Activated B cell treated with CpG ODN at 0.5 μM for 24 hours (primary cell): ENCODE measurements at regions not wholly inside any gene's neighbourhood (a gene's known extent, or its start where the extent isn't known, plus 50 kb on each side); places are given as distances from the start of the nearest gene placed in this dataset.

Source experiments
- ATAC-seq: fragments of 200-7000 bp; cut with Tn5 transposase; one replicate; pipeline ENCODE4 v1.10.0; 2021; ENCODE audit warnings: low read depth, mild to moderate bottlenecking, moderate library complexity
- CTCF ChIA-PET: fragments of 350-600 bp; sonication (Branson Sonifier 250); formaldehyde crosslinking; loops from one replicate; lab custom pipeline; 2021; ENCODE audit warnings: antibody characterized with exemption; lab: Charles Lee
- POLR2A ChIA-PET: fragments of 350-600 bp; sonication (Branson Sonifier 250); formaldehyde crosslinking; loops from one replicate; lab custom pipeline; 2021; ENCODE audit warnings: antibody characterized with exemption; lab: Charles Lee
- DNase-seq: peaks from one replicate; pipeline ENCODE4 v3.0.0; 2022
- H3K27ac Mint-ChIP-seq: one replicate; pipeline ENCODE4 v1.8.0; 2020; ENCODE audit warnings: mixed read lengths
- H3K27me3 Mint-ChIP-seq: one replicate; pipeline ENCODE4 v1.8.0; 2021; ENCODE audit warnings: mixed read lengths
- H3K36me3 Mint-ChIP-seq: one replicate; pipeline ENCODE4 v1.8.0; 2021; ENCODE audit warnings: low read depth, mixed read lengths
- H3K4me1 Mint-ChIP-seq: one replicate; pipeline ENCODE4 v1.8.0; 2021; ENCODE audit warnings: mixed read lengths
- H3K4me3 Mint-ChIP-seq: one replicate; pipeline ENCODE4 v1.8.0; 2020; ENCODE audit warnings: mild to moderate bottlenecking, mixed read lengths
- H3K9me3 Mint-ChIP-seq: one replicate; pipeline ENCODE4 v1.8.0; 2020; ENCODE audit warnings: mixed read lengths
- intact Hi-C: fragments of 100-400 bp; cut with micrococcal nuclease; formaldehyde crosslinking; loops from one replicate; pipeline ENCODE4 v1.15.1; 2024
- TF ChIP-seq, protein P1 (sequence below): fragments of 200-600 bp; IDR thresholded peaks from one replicate; pipeline ENCODE4 v1.8.0; 2022; ENCODE audit warnings: antibody characterized with exemption, mild to moderate bottlenecking

DNA sequence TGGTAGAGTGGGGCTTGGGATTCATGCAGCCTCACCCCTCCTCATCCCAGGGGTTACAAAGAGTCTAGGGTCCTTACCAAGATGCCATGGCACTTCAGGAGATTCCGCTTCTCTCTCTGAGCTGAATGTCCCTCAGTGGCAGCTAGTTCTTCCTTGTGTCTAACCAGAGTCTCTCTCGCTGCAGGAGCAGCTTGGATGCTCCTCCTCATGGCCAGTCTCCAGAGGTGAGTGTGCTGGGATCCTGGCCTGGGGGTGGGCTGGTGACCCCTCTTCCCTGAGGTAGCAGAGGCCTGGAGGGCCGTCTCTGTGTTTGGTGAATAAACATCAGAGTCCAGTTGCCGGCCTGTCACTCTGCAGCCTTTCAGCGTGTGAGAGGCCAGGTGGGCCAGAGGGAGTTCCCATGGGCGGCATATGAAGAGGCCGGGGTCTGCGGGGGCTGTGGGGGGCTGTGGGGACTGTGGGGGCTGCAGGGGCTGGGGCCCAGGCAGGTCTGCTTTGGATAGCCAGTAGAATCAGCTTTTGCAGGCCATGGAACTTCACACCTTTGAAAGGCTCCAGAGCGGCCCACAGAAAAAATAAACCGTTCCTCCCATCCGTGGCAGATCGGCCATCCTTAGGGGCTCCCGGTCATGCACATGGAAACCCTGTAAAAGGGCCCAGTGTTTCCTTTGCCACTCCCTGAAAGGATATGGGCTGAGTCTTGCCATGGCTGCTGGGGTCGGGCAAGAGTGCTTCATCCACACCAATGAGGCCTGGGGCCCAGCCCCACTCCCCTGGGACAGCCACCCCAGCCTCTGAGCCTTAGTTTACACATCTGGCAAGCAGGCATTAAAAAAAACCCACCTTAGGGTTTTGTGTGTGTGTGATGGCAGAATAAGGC lies 256.4 kb downstream of the FOXD2 start:
- Mint-ChIP-seq H3K4me3 (no peak overlapping the region), H3K27me3 (peaks cover 16% of the 10 kb centered on the region), H3K36me3 (no peaks in the 10 kb centered on the region), H3K27ac (no peak overlapping the region), H3K9me3 (no peaks in the 10 kb centered on the region), H3K4me1 (no peaks in the 10 kb centered on the region)
- DNase-seq (no peak), ATAC-seq (no peak)
- ChIA-PET POLR2A (no interaction called here), CTCF (no interaction called here)
- TF ChIP-seq, protein P1, sequence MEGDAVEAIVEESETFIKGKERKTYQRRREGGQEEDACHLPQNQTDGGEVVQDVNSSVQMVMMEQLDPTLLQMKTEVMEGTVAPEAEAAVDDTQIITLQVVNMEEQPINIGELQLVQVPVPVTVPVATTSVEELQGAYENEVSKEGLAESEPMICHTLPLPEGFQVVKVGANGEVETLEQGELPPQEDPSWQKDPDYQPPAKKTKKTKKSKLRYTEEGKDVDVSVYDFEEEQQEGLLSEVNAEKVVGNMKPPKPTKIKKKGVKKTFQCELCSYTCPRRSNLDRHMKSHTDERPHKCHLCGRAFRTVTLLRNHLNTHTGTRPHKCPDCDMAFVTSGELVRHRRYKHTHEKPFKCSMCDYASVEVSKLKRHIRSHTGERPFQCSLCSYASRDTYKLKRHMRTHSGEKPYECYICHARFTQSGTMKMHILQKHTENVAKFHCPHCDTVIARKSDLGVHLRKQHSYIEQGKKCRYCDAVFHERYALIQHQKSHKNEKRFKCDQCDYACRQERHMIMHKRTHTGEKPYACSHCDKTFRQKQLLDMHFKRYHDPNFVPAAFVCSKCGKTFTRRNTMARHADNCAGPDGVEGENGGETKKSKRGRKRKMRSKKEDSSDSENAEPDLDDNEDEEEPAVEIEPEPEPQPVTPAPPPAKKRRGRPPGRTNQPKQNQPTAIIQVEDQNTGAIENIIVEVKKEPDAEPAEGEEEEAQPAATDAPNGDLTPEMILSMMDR, result no peak
- intact Hi-C loops, result no loop called here

DNA sequence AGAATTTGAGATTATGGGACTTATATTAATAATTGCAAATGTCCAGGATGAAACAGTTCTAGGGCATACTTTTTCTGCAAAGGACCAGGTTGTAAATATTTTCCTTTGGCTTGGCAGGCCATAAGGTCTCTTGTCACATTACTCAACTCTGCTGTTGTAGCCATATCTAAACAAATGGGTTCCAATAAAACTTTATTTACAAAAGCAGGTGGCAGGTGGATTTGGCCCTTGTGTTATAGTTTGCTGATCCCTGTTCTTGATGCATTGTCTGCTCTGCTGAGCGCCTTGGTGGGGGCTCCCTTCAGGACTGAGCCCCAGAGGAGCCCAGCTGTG lies 258.5 kb downstream of the FOXD2 start:
- H3K27ac Mint-ChIP-seq, result no peak overlapping the region
- ChIA-PET CTCF (no interaction called here), POLR2A (no interaction called here)
- H3K4me1 Mint-ChIP-seq, result no peaks in the 10 kb centered on the region
- H3K4me3 Mint-ChIP-seq, result no peak overlapping the region
- H3K9me3 Mint-ChIP-seq, result no peaks in the 10 kb centered on the region
- TF ChIP-seq, protein P1, result no peak
- H3K36me3 Mint-ChIP-seq, result no peaks in the 10 kb centered on the region
- ATAC-seq, result no peak
- H3K27me3 Mint-ChIP-seq, result peaks cover 8% of the 10 kb centered on the region
- no peak for DNase-seq
- intact Hi-C loops, result no loop called here

DNA sequence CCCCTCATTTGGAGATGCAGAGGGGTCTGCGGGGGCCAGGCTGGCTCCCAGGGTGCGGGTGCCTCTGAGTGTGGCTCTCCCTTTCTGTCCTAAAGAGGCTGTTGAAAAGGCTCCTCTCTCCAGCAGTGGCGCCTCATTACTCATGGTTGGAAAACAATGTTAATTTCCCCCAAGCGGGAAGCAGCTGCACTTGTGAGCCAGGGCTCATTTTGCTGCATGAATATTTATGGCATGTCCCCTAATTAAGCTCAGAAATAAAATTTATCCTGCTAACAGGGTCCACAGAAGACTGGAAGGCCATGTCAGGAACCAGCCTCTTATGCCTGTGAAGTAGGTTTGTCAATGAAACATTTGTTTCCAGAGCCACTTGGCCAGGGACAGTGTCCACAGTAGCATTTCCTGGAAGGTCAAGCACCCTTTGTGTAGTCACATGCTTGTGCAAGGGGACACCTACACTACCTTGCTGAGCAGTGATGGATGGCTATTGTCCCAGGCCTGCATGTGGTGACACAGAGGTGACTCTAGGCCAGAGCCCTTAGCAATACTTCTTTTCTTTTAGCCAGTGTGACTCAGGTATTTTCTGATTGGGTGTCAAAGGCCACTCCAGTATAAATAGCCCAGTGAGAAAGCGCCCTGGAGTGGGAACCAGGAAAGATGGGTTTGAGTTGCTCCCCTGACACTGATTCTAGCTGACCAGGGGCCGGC lies 259.0 kb downstream of the FOXD2 start:
- CTCF ChIA-PET, result no interaction called here
- H3K4me1 Mint-ChIP-seq, result no peaks in the 10 kb centered on the region
- TF ChIP-seq, protein P1, result no peak
- intact Hi-C loops, result no loop called here
- peaks cover 4% of the 10 kb centered on the region for H3K27me3 Mint-ChIP-seq
- POLR2A ChIA-PET, result no interaction called here
- no peak for DNase-seq
- no peak for ATAC-seq
- no peaks in the 10 kb centered on the region for H3K36me3 Mint-ChIP-seq
- H3K9me3 Mint-ChIP-seq, result no peaks in the 10 kb centered on the region
- H3K27ac Mint-ChIP-seq, result no peak overlapping the region
- no peak overlapping the region for H3K4me3 Mint-ChIP-seq

DNA sequence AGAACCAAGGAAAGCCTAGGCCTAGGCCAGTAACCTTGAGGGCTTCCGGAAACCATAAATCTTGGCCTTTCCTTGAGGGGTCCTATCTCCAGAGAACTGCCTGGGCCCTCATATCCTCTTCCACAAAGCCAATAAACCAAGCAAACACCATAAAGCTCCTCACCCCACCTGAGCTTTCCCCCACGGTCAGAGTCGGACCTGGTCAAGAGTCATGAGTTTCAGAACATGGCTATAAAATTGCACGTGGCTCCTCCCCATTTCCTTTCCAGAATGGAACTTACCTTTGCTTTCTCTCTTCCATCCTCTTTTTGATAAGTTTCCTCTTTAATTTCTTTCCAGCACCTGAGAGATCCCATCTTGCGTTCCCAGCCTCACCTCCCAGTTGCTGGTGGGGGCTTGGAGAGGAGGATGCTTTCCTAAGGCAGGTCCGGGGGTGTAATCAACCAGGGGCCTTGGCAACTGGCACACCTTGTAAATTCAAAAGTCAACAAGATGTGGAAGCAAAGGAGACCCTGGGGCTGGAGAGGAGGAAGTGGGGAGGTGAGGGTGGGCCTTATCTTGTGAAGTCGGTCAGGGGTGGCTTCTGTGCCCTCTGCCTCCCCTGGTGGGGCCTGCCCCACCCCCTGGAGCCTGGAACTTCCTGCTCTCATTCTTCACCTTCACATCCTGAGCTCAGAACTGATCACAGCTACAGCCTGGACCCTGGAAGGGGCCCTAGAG lies 259.9 kb downstream of the FOXD2 start:
- POLR2A ChIA-PET, result no interaction called here
- CTCF ChIA-PET, result no interaction called here
- Mint-ChIP-seq H3K36me3 (no peaks in the 10 kb centered on the region), H3K9me3 (no peaks in the 10 kb centered on the region), H3K4me3 (no peak overlapping the region), H3K4me1 (no peaks in the 10 kb centered on the region), H3K27ac (no peak overlapping the region), H3K27me3 (peaks cover 4% of the 10 kb centered on the region)
- intact Hi-C loops, result no loop called here
- TF ChIP-seq, protein P1, result no peak
- no peak for ATAC-seq
- no peak for DNase-seq
